Neuronal stem cell (in vitro differentiated cells): ENCODE measurements at regions not wholly inside any gene's neighbourhood (a gene's known extent, or its start where the extent isn't known, plus 50 kb on each side); places are given as distances from the start of the nearest gene placed in this dataset.

Experiments used
- DNase-seq: peaks from one replicate; pipeline ENCODE4 v3.0.0-alpha.2; 2013; ENCODE audit warnings: low spot score
- H2AFZ ChIP-seq: one replicate; pipeline ENCODE4 v1.6.1; 2013; ENCODE audit warnings: mild to moderate bottlenecking, low read length, inconsistent platforms
- H2AK5ac ChIP-seq: 2 replicates; pipeline ENCODE4 v1.6.1; 2013; ENCODE audit warnings: low read depth, mild to moderate bottlenecking, inconsistent platforms, low read length, moderate library complexity, mixed read lengths
- H2BK120ac ChIP-seq: 2 replicates; pipeline ENCODE4 v1.6.1; 2013; ENCODE audit warnings: low read depth, mild to moderate bottlenecking, inconsistent platforms, low read length, moderate library complexity, mixed read lengths
- H2BK12ac ChIP-seq: one replicate; pipeline ENCODE4 v1.6.1; 2013; ENCODE audit warnings: low read length, inconsistent platforms
- H2BK15ac ChIP-seq: 2 replicates; pipeline ENCODE4 v1.6.1; 2013; ENCODE audit warnings: mild to moderate bottlenecking, low read length, inconsistent platforms, mixed read lengths
- H2BK5ac ChIP-seq: one replicate; pipeline ENCODE4 v1.6.1; 2013; ENCODE audit warnings: inconsistent platforms, mild to moderate bottlenecking, low read length, moderate library complexity
- H3K14ac ChIP-seq: one replicate; pipeline ENCODE4 v1.6.1; 2013; ENCODE audit warnings: low read length, inconsistent platforms
- H3K18ac ChIP-seq: 2 replicates; pipeline ENCODE4 v1.6.1; 2013; ENCODE audit warnings: low read length, inconsistent platforms
- H3K23ac ChIP-seq: 2 replicates; pipeline ENCODE4 v1.6.1; 2013; ENCODE audit warnings: low read depth, mild to moderate bottlenecking, mixed read lengths, low read length, inconsistent platforms; ENCODE audit not compliant: poor library complexity
- H3K27ac ChIP-seq: replicated peaks from 3 replicates; pipeline ENCODE4 v1.5.1; 2013; ENCODE audit warnings: low read length, inconsistent platforms
- H3K27me3 ChIP-seq, 3 experiments: 2 replicates each; pipeline ENCODE4 v1.6.1; 2013; ENCODE audit warnings: low read length in 3 of 3, mild to moderate bottlenecking in 2 of 3, inconsistent platforms in 1 of 3, low read depth in 1 of 3, mixed read lengths in 1 of 3, moderate library complexity in 1 of 3; ENCODE audit not compliant: control insufficient read depth in 3 of 3, insufficient read depth in 3 of 3
- H3K36me3 ChIP-seq, 2 donors: replicated peaks in 1 of 2; 2 replicates each; pipeline ENCODE4 v1.6.1; 2013; ENCODE audit warnings: low read length in 2 of 2; ENCODE audit not compliant: control insufficient read depth in 2 of 2, insufficient read depth in 2 of 2
- H3K4ac ChIP-seq: 2 replicates; pipeline ENCODE4 v1.6.1; 2013; ENCODE audit warnings: inconsistent platforms, mild to moderate bottlenecking, low read length, moderate library complexity
- H3K4me1 ChIP-seq, 2 donors: 1 replicate in 1 of 2; 2 replicates in 1 of 2; pipeline ENCODE4 v1.6.1; 2013; ENCODE audit warnings: low read length in 2 of 2, low read depth in 1 of 2; ENCODE audit not compliant: control insufficient read depth in 2 of 2, insufficient read depth in 1 of 2
- H3K4me2 ChIP-seq: one replicate; pipeline ENCODE4 v1.6.1; 2013; ENCODE audit warnings: mild to moderate bottlenecking, low read length, inconsistent platforms; ENCODE audit not compliant: insufficient read depth, poor library complexity, severe bottlenecking
- H3K4me3 ChIP-seq, 2 donors: 2 replicates each; pipeline ENCODE4 v1.5.1; 2013; ENCODE audit warnings: low read length in 2 of 2, mild to moderate bottlenecking in 2 of 2, inconsistent platforms in 1 of 2, moderate library complexity in 1 of 2
- H3K79me1 ChIP-seq: one replicate; pipeline ENCODE4 v1.6.1; 2013; ENCODE audit warnings: low read depth, mild to moderate bottlenecking, inconsistent platforms, low read length, moderate library complexity
- H3K9ac ChIP-seq: one replicate; pipeline ENCODE4 v1.6.1; 2013; ENCODE audit warnings: mild to moderate bottlenecking, low read depth, low read length, inconsistent platforms; ENCODE audit not compliant: poor library complexity
- H3K9me3 ChIP-seq, 2 donors: replicated peaks in 1 of 2; 2 replicates each; pipeline versions ENCODE3 to v1.6.1; 2013; ENCODE audit warnings: low read length in 2 of 2, mild to moderate bottlenecking in 2 of 2, inconsistent platforms in 1 of 2, low read depth in 1 of 2, mixed read lengths in 1 of 2, moderate library complexity in 1 of 2; ENCODE audit not compliant: control insufficient read depth in 2 of 2, insufficient read depth in 1 of 2
- H4K8ac ChIP-seq: one replicate; pipeline ENCODE4 v1.6.1; 2013; ENCODE audit warnings: low read depth, mild to moderate bottlenecking, inconsistent platforms, low read length, moderate library complexity
- H4K91ac ChIP-seq: one replicate; pipeline ENCODE4 v1.6.1; 2013; ENCODE audit warnings: low read length, low read depth, mild to moderate bottlenecking, inconsistent platforms; ENCODE audit not compliant: poor library complexity
- WGBS, 2 donors: extraction: QIAGEN DNeasy Blood & Tissue Kit; methylation state at CpG; one replicate each; pipeline ENCODE4 v1.1.7; 2013; ENCODE audit warnings: missing lambda C conversion rate in 2 of 2, mixed read lengths in 1 of 2; ENCODE audit not compliant: insufficient read length in 2 of 2, insufficient replicate concordance in 1 of 2; ENCODE audit errors: extremely low coverage in 2 of 2; 5-methylcytosine and 5-hydroxymethylcytosine counted together

DNA sequence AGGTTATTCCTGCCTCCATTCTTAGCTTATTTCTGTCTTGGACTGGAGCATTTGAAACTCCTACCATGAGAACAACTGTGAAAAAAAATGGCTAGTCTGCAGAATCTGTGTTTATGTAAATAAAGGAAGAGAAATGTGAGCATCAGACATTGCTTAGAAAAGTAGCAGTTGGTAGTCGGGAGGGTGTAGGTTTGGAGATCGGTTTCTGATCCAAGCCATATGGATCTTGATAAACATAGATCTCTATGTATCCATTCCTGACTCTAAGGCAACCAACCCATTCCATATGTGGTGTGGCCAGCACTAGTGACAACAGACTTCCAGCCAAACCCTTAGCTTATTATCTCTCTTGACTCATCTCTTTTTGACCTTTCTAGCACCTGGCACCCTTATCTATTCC, 127.1 kb downstream of the NMUR2 start:
- Histone ChIP-seq H2BK12ac (no peak overlapping the region), H3K9me3 (no peaks in the 10 kb centered on the region), H3K18ac (no peak overlapping the region), H4K91ac (no peak overlapping the region), H3K4me3 (no peak overlapping the region), H2BK15ac (no peak overlapping the region), H3K23ac (no peak overlapping the region), H3K36me3 (no peaks in the 10 kb centered on the region), H2BK5ac (no peak overlapping the region), H4K8ac (no peak overlapping the region), H3K9ac (no peak overlapping the region), H3K14ac (no peak overlapping the region), H3K4ac (no peak overlapping the region), H3K4me2 (no peak overlapping the region), H3K79me1 (no peaks in the 10 kb centered on the region), H2BK120ac (no peak overlapping the region), H2AK5ac (no peak overlapping the region), H2AFZ (no peak overlapping the region), H3K4me1 (no peaks in the 10 kb centered on the region), H3K27ac (no peak overlapping the region), H3K27me3 (no peaks in the 10 kb centered on the region)
- whole genome bisulfite sequencing, 2 donors = 100% methylated on average over 1 of the region's 2 CpGs; no CpG with 5 or more reads in 1 of the 2 donors
- no peak for DNase-seq

DNA sequence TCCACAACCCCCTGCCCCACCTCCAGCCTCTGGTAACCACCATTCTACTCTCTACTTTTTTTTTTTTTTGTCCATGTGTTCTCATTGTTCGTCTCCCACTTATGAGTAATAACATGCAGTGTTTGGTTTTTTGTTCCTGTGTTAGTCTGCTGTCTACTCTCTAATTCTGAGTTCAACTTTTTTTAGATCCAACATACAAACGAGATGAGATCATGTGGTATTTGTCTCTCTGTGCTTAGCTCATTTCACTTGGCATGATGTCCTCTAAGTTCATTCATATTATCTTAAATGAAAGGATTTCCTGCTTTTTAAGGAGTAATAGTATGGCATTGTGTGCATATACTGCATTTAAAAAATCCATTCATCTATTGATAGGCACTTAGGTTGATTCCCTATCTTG, 130.9 kb downstream of the NMUR2 start:
- Histone ChIP-seq H3K4me1 (no peaks in the 10 kb centered on the region), H3K14ac (no peak overlapping the region), H3K27me3 (no peaks in the 10 kb centered on the region), H2BK120ac (no peak overlapping the region), H3K23ac (no peak overlapping the region), H3K4me3 (no peak overlapping the region), H4K8ac (no peak overlapping the region), H2BK12ac (no peak overlapping the region), H2BK5ac (no peak overlapping the region), H2AFZ (no peak overlapping the region), H3K27ac (no peak overlapping the region), H2BK15ac (no peak overlapping the region), H2AK5ac (no peak overlapping the region), H3K9me3 (no peaks in the 10 kb centered on the region), H3K36me3 (no peaks in the 10 kb centered on the region), H3K79me1 (no peaks in the 10 kb centered on the region), H3K18ac (no peak overlapping the region), H3K4ac (no peak overlapping the region), H3K4me2 (no peak overlapping the region), H3K9ac (no peak overlapping the region), H4K91ac (no peak overlapping the region)
- WGBS, 2 donors = no CpG with 5 or more reads among the region's 2 CpGs
- DNase-seq = no peak

DNA sequence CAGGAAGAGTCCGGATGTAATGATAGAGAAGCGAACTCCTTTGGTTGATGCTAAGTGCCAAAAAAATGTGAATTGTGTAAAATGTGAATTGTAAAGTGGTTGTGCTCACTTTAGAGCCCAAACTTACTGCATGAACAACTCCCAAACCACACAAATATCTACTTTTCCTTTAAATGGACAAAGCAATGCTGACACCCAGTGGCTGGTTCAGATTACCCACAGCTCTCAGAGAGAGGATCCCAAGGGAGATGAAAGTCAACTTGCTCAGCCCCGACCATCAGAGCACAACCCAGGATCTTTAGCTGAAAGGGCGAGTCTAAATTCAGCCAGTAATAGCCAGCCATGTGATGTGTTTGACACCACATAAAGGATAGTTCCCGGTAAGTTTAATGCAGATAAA, 133.7 kb downstream of the NMUR2 start:
- Histone ChIP-seq H4K8ac (no peak overlapping the region), H3K9me3 (no peaks in the 10 kb centered on the region), H3K4me1 (no peaks in the 10 kb centered on the region), H3K18ac (no peak overlapping the region), H2AFZ (no peak overlapping the region), H2BK15ac (no peak overlapping the region), H2BK120ac (no peak overlapping the region), H3K27me3 (no peaks in the 10 kb centered on the region), H3K79me1 (no peaks in the 10 kb centered on the region), H2BK5ac (no peak overlapping the region), H3K4ac (no peak overlapping the region), H2BK12ac (no peak overlapping the region), H2AK5ac (no peak overlapping the region), H3K4me3 (no peak overlapping the region), H3K36me3 (no peaks in the 10 kb centered on the region), H3K9ac (no peak overlapping the region), H3K4me2 (no peak overlapping the region), H3K23ac (no peak overlapping the region), H4K91ac (no peak overlapping the region), H3K14ac (no peak overlapping the region), H3K27ac (no peak overlapping the region)
- peak; percentile 12 for DNase-seq
- no CpG with 5 or more reads among the region's 5 CpGs for WGBS, 2 donors

DNA sequence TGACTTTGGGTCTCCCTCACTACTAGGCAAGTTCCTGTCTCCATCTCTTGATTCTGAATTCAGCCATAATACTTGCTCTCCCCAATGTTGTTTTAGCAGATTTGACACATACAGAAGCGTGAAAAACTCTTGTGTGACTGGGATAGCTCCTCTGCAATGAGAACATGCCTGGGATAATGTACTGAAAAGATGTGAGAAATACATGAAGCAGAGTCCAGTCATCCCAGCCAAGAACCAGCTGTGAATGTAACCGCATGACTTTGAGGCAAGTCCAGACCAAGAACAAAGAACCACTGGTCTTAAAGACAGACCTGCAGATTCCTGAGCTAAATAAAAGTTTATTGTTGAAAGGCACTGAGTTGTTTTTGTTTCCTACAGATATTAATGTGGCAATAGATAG, 135.0 kb downstream of the NMUR2 start:
- Histone ChIP-seq H3K4me1 (no peaks in the 10 kb centered on the region), H3K14ac (no peak overlapping the region)
- no CpG with 5 or more reads among the region's 2 CpGs for WGBS, 2 donors

More for the DNA sequence above, 135.0 kb downstream of the NMUR2 start:
- Histone ChIP-seq H3K23ac (no peak overlapping the region), H3K9ac (no peak overlapping the region), H2BK12ac (no peak overlapping the region), H3K36me3 (no peaks in the 10 kb centered on the region), H2BK15ac (no peak overlapping the region), H4K8ac (no peak overlapping the region), H3K27me3 (no peaks in the 10 kb centered on the region), H4K91ac (no peak overlapping the region), H3K4ac (no peak overlapping the region), H3K79me1 (no peaks in the 10 kb centered on the region), H3K4me3 (no peak overlapping the region), H2BK120ac (no peak overlapping the region), H3K4me2 (no peak overlapping the region), H2BK5ac (no peak overlapping the region), H3K9me3 (no peaks in the 10 kb centered on the region), H3K27ac (no peak overlapping the region), H2AK5ac (no peak overlapping the region), H2AFZ (no peak overlapping the region), H3K18ac (no peak overlapping the region)
- no peak for DNase-seq
